ENCODE measurements at regions not wholly inside any gene's neighbourhood (a gene's known extent, or its start where the extent isn't known, plus 50 kb on each side); places are given as distances from the start of the nearest gene placed in this dataset.

DNA sequence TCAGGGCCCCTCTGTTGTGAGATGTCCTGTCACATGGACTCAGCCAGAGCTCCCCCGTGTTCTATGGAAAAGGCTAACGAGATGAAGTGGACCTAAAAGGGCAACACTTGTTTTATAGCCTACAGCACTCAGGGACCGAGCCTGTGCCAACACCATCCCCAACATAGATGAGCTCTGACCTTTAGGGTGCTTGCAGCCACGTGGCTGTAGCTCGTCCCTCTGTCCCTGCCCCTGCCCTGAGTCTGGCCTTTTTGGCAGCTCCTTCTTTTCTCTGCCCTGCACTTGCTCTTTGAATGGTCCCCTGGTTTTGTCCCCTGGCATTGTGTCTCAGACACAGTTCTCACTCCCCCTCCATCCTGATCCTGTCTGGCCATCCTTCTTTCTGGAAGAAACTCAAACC, 81.2 kb upstream of the GDF10 start:
- TF ChIP-seq BHLHE40 (IDR thresholded peaks at IDR 0.05; ENCODE audit: borderline replicate concordance) (no peak), FOXA1 (IDR thresholded peaks at IDR 0.05) (no peak), L3MBTL2 (conservative IDR thresholded peaks at IDR 0.05) (no peak), SP1 (IDR thresholded peaks at IDR 0.05) (no peak), FOXM1 (IDR thresholded peaks at IDR 0.05; ENCODE audit: borderline replicate concordance) (no peak), ARNT (IDR thresholded peaks at IDR 0.05) (no peak), ELF4 (IDR thresholded peaks at IDR 0.05) (no peak)

All from HEK293T (cell line).